GM12873 (cell line): ENCODE measurements at regions not wholly inside any gene's neighbourhood (a gene's known extent, or its start where the extent isn't known, plus 50 kb on each side); places are given as distances from the start of the nearest gene placed in this dataset.

ENCODE experiments used
- TF ChIP-seq, protein P1 (sequence below): IDR thresholded peaks from 2 replicates; pipeline ENCODE4 v1.5.1; 2012; ENCODE audit warnings: low read depth, mild to moderate bottlenecking, moderate library complexity, low read length, control low read depth; ENCODE audit not compliant: insufficient read depth; ENCODE audit errors: missing control alignments

- TF ChIP-seq, protein P1, sequence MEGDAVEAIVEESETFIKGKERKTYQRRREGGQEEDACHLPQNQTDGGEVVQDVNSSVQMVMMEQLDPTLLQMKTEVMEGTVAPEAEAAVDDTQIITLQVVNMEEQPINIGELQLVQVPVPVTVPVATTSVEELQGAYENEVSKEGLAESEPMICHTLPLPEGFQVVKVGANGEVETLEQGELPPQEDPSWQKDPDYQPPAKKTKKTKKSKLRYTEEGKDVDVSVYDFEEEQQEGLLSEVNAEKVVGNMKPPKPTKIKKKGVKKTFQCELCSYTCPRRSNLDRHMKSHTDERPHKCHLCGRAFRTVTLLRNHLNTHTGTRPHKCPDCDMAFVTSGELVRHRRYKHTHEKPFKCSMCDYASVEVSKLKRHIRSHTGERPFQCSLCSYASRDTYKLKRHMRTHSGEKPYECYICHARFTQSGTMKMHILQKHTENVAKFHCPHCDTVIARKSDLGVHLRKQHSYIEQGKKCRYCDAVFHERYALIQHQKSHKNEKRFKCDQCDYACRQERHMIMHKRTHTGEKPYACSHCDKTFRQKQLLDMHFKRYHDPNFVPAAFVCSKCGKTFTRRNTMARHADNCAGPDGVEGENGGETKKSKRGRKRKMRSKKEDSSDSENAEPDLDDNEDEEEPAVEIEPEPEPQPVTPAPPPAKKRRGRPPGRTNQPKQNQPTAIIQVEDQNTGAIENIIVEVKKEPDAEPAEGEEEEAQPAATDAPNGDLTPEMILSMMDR = no peak
Measured at GRCh38 chr12:90829044-90829443, 125.9 kb downstream of the CCER1 start.

DNA sequence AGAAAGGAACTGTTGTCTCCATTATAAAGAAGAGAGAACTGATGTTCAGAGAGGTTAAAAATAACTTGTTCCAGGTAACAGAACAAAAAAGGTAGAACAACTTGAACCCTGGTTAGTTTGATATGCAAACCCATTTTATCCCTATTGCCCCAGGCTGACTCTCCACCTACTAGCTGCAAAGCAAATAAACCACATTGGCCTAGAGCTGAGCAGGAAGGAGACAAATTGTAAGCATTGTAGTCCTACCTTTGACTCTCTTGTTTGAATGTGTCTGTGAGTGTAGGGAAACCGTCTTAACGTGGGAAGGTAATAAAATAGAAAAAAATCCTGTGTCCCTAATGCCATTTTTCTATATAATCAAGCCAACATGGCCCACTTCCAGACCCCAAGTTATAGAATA, 126.4 kb downstream of the CCER1 start:
- TF ChIP-seq, protein P1 = no peak

DNA sequence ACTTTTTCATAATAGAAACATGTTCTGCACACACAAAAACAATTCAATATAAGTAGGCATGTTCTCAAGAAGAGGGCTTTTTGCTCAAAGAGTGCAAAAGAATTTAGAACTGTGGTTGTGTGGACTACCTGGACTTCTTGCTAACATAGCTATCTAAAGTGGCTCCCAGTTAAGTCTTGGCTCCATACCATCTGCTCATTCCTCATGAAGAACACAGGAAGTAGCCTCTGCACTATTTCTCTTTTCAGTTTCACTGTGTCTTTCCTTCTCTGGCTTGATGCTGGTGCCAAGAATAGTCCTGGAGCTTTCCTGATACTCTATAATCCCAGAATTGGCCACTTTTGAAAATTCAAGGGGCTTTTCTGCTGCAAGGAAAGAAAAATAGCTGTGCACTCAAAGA, 127.4 kb downstream of the CCER1 start:
- TF ChIP-seq, protein P1 = no peak

DNA sequence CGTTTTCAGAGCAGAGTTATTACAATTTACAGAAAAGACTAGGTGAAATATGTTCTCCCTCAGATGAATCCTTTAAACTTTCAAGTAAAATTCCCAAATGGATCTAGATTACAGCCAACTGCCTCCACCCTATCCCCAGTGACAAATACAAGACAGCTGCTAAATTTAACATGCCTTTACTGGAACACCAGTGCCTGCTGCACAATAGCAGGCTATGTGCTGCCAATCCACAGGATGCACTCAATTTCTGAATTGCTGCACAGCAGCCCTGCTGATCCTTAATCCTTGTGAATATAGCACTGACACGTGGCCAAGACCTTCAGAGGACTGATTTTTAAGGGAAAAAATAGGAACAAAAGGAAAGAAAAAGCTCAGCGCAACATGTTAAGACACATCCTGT, 128.9 kb downstream of the CCER1 start:
- TF ChIP-seq, protein P1 = no peak

DNA sequence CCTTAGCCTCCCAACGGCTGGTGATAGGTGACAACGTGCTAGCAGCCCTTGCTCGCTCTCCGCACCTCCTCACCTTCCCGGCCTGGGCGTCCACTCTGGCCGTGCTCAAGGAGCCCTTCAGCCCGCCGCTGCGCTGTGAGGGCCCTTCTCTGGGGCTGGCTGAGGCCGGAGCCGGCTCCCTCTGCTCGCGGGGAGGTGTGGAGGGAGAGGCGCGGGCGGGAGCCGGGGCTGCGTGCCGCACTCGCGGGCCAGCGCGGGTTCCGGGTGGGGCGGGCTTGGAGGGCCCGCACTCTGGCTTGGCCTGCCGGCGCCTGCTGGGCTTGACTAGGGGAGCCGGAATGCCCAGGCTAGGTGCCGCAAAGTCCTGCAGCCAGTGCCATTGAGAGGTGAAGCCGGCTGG, 131.1 kb downstream of the CCER1 start:
- TF ChIP-seq, protein P1 = no peak

GRCh38 chr12:90819709-90820108, 135.3 kb downstream of the CCER1 start:
- TF ChIP-seq, protein P1 = no peak

DNA sequence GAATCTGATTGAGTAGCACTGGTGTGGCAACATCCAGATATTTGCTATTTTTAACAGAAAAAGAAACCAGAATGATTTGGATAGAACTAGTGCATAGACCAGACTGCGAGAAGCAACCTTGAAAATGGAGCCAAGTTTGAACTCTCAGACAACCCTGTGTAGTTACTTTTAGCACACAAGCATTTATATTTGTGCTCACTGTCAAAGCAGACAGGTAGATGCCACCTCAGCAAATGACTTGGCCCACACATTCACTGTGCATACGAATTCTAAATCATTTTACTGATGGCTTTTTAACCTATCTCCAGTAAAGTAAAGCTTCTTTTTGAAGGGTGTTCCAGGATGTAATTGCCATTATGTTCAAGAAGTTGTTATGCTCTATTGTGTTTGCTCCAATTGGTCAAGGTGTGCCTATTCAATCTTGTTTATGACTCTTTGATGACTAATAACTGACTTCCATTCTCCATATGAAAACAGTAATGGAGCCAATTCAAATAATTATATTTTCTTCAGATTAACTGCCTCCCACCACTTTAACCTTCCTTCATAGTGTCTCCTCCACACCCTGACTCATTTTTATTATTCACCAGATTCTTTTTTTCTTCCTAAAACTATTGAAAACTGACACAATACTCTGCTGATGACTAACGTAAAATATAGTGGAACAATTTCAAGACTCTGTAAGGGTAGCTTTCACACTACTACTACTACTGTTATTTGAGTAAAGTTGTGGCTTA, 138.5 kb downstream of the CCER1 start:
- TF ChIP-seq, protein P1 = no peak

- TF ChIP-seq, protein P1 = no peak
Measured at GRCh38 chr12:90809940-90810339, 145.0 kb downstream of the CCER1 start.
